Liver (tissue), 3 donors: ENCODE measurements at regions not wholly inside any gene's neighbourhood (a gene's known extent, or its start where the extent isn't known, plus 50 kb on each side); places are given as distances from the start of the nearest gene placed in this dataset.

Source experiments
- EGR1 ChIP-seq, 2 donors: IDR thresholded peaks; 2 replicates each; pipeline ENCODE4 v1.6.1; 2016 to 2018; ENCODE audit warnings: antibody characterized with exemption in 2 of 2, low read depth in 2 of 2
- FOXA1 ChIP-seq: IDR thresholded peaks from 2 replicates; pipeline ENCODE4 v1.6.1; 2016; ENCODE audit warnings: antibody characterized with exemption
- HNF4A ChIP-seq, 2 donors: conservative IDR thresholded peaks; 2 replicates each; pipeline ENCODE4 v1.6.1; 2016; ENCODE audit warnings: antibody characterized with exemption in 2 of 2, mild to moderate bottlenecking in 2 of 2
- JUND ChIP-seq, 2 donors: IDR thresholded peaks; 2 replicates each; pipeline ENCODE4 v1.6.1; 2016; ENCODE audit warnings: antibody characterized with exemption in 2 of 2
- RAD21 ChIP-seq, 2 donors: IDR thresholded peaks; 2 replicates each; pipeline ENCODE4 v1.6.1; 2016; ENCODE audit warnings: antibody characterized with exemption in 2 of 2, mild to moderate bottlenecking in 2 of 2
- REST ChIP-seq: IDR thresholded peaks from 2 replicates; pipeline ENCODE4 v1.6.1; 2016; ENCODE audit warnings: antibody characterized with exemption, mild to moderate bottlenecking
- SP1 ChIP-seq: IDR thresholded peaks from 2 replicates; pipeline ENCODE4 v1.6.1; 2018; ENCODE audit warnings: antibody characterized with exemption, mild to moderate bottlenecking
- TF ChIP-seq, protein P1 (sequence below): fragments of 150-350 bp; IDR thresholded peaks from 2 replicates; pipeline ENCODE4 v1.5.1; 2017; ENCODE audit warnings: improper control_type of control experiment, low read depth, low read length; ENCODE audit not compliant: missing input control
- TF ChIP-seq, protein P2 (sequence below): IDR thresholded peaks from 2 replicates; pipeline ENCODE4 v1.6.1; 2016; ENCODE audit warnings: antibody characterized with exemption
- donor health status: healthy.
- donor health status: healthy.

- TF ChIP-seq, protein P1, sequence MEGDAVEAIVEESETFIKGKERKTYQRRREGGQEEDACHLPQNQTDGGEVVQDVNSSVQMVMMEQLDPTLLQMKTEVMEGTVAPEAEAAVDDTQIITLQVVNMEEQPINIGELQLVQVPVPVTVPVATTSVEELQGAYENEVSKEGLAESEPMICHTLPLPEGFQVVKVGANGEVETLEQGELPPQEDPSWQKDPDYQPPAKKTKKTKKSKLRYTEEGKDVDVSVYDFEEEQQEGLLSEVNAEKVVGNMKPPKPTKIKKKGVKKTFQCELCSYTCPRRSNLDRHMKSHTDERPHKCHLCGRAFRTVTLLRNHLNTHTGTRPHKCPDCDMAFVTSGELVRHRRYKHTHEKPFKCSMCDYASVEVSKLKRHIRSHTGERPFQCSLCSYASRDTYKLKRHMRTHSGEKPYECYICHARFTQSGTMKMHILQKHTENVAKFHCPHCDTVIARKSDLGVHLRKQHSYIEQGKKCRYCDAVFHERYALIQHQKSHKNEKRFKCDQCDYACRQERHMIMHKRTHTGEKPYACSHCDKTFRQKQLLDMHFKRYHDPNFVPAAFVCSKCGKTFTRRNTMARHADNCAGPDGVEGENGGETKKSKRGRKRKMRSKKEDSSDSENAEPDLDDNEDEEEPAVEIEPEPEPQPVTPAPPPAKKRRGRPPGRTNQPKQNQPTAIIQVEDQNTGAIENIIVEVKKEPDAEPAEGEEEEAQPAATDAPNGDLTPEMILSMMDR, result no peak
- TF ChIP-seq RAD21 (IDR thresholded peaks at IDR 0.05) (no peak), REST (no peak), JUND (IDR thresholded peaks at IDR 0.05) (no peak), EGR1 (IDR thresholded peaks at IDR 0.05; ENCODE audit: low read depth in 2 of 2) (no peak), SP1 (no peak), FOXA1 (no peak), HNF4A (conservative IDR thresholded peaks at IDR 0.05) (no peak)
- TF ChIP-seq, protein P2, sequence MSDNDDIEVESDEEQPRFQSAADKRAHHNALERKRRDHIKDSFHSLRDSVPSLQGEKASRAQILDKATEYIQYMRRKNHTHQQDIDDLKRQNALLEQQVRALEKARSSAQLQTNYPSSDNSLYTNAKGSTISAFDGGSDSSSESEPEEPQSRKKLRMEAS, result no peak
These were observed 87.2 kb upstream of the SYT4 start for GRCh38 chr18:43364535-43364934.
